ENCODE measurements at regions not wholly inside any gene's neighbourhood (a gene's known extent, or its start where the extent isn't known, plus 50 kb on each side); places are given as distances from the start of the nearest gene placed in this dataset.

GRCh38 chr13:22227895-22228294 lies 557.0 kb downstream of the FGF9 start:
- no peak overlapping the region for H3K4me3 ChIP-seq (ENCODE audit: low read depth, low read length)
- TF ChIP-seq, protein P1, sequence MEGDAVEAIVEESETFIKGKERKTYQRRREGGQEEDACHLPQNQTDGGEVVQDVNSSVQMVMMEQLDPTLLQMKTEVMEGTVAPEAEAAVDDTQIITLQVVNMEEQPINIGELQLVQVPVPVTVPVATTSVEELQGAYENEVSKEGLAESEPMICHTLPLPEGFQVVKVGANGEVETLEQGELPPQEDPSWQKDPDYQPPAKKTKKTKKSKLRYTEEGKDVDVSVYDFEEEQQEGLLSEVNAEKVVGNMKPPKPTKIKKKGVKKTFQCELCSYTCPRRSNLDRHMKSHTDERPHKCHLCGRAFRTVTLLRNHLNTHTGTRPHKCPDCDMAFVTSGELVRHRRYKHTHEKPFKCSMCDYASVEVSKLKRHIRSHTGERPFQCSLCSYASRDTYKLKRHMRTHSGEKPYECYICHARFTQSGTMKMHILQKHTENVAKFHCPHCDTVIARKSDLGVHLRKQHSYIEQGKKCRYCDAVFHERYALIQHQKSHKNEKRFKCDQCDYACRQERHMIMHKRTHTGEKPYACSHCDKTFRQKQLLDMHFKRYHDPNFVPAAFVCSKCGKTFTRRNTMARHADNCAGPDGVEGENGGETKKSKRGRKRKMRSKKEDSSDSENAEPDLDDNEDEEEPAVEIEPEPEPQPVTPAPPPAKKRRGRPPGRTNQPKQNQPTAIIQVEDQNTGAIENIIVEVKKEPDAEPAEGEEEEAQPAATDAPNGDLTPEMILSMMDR (IDR thresholded peaks at IDR 0.05; ENCODE audit: borderline replicate concordance, insufficient read depth, low read depth, low read length) = no peak

GRCh38 chr13:22229916-22230315 lies 559.0 kb downstream of the FGF9 start:
- H3K4me3 ChIP-seq (ENCODE audit: low read depth, low read length) = no peak overlapping the region
- TF ChIP-seq, protein P1 (IDR thresholded peaks at IDR 0.05; ENCODE audit: borderline replicate concordance, insufficient read depth, low read depth, low read length) = no peak

- H3K4me3 ChIP-seq (ENCODE audit: low read depth, low read length) = no peak overlapping the region
- TF ChIP-seq, protein P1 (IDR thresholded peaks at IDR 0.05; ENCODE audit: borderline replicate concordance, insufficient read depth, low read depth, low read length) = no peak
Measured at GRCh38 chr13:22232186-22232585, 561.3 kb downstream of the FGF9 start.

- no peak overlapping the region for H3K4me3 ChIP-seq (ENCODE audit: low read depth, low read length)
- TF ChIP-seq, protein P1 (IDR thresholded peaks at IDR 0.05; ENCODE audit: borderline replicate concordance, insufficient read depth, low read depth, low read length) = no peak
Measured at GRCh38 chr13:22235285-22235949, 564.5 kb downstream of the FGF9 start.

DNA sequence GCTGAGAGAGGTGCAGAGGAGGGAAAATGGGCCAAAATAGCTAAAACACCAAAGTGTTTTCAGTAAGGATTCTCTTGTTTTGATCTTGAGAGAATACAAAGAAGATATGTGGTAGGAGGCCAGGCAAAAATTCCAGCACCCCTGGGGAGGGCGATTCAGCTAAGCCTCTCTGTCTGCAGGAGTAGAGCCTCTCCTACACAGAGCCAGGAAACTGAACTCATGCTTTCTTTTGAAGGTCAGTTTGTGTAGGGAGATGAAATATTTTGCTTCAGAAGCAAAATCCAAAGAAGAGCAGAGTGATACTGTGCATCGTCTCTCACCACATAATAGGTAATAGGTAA lies 565.0 kb downstream of the FGF9 start:
- TF ChIP-seq, protein P1 (IDR thresholded peaks at IDR 0.05; ENCODE audit: borderline replicate concordance, insufficient read depth, low read depth, low read length) = no peak

DNA sequence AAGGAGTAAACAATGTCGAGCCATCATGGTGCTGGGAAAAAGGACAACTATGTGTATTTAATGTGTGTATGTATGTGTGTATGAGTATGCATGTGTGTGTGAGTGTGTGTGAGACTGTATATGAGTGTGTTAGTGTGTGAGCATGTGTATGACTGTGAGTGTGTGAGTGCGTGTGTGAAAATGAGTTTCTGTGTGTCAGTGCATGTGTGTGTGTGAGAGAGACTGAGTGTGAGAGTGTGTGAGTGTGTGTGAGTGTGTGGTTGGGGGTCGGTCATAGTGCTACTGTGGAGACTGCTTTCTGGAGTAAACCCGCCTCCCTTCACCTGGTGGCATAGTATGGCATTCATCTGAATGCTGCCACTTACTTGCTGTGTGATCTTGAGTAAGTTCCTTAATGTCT lies 567.4 kb downstream of the FGF9 start:
- TF ChIP-seq, protein P1 (IDR thresholded peaks at IDR 0.05; ENCODE audit: borderline replicate concordance, insufficient read depth, low read depth, low read length) = no peak
- H3K4me3 ChIP-seq (ENCODE audit: low read depth, low read length) = no peak overlapping the region

More for the DNA sequence above, 565.0 kb downstream of the FGF9 start:
- no peak overlapping the region for H3K4me3 ChIP-seq (ENCODE audit: low read depth, low read length)

DNA sequence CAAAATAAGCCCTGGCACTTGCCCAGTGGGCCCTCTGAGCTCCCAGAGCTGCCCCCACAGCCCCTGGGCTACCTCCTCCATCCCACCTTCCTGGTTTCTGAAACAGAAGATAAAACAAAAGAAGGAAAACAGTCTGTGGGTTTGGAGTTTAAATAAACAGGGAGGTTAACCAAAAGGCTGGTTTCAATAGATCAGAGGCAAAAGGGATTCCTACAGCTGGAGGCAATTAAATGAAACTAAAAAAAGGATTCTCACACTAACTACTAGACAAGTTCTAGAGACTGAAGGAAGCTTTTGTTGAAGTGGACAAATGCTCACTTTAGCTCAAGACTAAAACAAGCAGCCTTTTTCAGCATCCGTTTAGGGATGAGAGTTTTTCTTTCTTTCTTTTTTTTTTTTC lies 569.8 kb downstream of the FGF9 start:
- H3K4me3 ChIP-seq (ENCODE audit: low read depth, low read length) = no peak overlapping the region
- TF ChIP-seq, protein P1 (IDR thresholded peaks at IDR 0.05; ENCODE audit: borderline replicate concordance, insufficient read depth, low read depth, low read length) = no peak

All from GM12875 (cell line).